ENCODE measurements at regions not wholly inside any gene's neighbourhood (a gene's known extent, or its start where the extent isn't known, plus 50 kb on each side); places are given as distances from the start of the nearest gene placed in this dataset.
"Not testable (repeated sequence)": the region's sequence is repeated elsewhere in the genome, so short reads cannot be mapped to it uniquely, and the experiment has no call there.

DNA sequence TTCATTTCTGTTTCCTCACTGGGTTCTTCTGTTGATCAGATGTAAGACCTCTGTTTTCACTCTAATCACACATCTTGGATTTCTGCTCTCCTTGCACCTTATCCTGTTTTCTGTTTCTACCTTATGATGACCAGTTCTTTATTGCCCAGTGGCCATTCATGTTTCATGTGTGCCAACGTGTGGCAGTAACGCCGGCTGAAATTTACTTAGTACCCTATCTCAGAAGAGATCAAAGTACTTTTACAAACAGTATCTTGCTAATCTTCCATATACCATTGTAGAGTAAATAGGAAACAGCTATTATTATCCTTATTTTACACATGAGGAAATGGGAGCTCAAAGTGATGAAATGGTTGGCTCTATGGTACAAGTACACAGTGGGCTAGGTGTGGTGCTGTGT, 74.0 kb downstream of the GATA3 start:
- no peak for DNase-seq

DNA sequence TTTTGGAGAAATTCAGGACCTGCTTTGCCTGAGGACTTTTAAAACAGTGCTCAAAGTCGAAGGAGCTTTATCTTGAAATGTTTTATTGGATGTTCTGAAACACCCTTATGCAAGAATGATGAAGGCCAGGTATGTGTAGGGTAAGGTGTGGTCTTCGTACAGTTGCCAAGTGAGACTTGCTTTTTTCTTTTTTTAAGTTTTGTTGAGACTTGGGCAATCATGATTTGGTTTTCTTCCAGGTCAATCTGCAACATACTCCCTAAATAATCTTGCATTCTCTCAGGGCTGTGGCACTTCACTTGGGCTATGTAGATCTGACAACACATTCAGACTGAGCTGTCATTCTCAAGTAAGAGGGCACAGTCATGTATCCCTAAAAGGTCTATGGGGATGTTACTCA, 75.0 kb downstream of the GATA3 start:
- no peak for DNase-seq

DNA sequence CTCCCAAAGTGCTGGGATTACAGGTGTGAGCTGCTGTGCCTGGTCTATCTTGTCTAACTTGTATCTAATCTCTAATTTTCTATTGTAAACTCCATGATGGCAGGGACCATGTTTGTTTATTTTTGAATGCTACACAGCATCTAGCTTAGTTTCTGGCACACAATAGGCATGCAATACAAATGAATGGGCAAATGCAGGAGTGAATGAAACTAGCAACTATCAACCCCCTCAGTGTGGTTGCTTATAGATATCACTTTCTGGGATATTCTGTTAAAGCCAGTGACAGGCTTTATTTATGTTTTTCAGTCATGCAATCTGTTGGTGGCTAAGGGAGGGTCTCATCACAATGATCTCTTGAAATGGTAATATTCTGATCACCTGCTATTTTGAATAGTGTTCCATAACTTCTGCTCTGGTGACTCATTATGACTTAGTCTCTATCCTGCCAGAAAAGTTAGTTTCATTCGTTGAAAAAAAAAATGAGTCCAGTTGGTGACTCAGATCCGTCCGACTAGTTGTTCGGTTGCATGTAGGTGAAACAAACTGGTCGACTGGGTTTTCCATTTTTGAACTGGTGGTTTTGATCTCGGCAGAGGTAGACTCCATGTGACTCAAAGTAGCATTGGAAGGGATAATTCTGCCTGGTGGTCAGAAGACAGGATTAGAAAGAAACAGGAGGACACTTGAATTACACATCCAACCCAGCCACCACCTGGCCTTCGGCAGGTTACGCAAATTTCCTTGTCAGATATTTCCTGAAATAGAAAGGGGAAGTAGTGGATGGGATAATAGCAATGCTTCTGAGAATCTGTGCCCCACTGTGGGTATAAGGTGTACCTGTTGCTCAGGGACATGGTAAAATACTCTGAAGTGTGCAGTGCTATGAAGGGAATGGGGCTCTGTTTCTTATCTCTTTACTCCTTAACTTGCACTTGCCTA, 76.8 kb downstream of the GATA3 start:
- DNase-seq, result peak; percentile 32 to 54

DNA sequence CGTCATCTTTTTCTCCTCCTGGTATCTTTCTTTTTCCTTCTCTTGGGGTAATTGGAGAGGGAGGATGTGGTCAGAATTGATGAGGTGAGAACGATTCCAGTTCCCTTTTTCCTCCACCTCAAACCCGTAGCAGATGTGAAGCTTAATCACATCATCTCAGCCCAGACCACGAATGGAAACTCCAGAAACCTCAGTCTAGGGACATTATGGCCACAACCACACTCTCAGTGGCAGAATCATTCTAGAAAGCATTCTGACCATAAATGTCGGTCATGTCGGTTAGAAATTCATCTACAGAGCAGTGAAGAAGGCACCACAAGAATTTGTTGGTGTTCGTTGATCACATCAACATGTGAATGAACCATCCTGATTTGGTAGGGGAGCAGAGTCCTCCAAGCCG, 78.7 kb downstream of the GATA3 start:
- peak; percentile 57 to 70 for DNase-seq

DNA sequence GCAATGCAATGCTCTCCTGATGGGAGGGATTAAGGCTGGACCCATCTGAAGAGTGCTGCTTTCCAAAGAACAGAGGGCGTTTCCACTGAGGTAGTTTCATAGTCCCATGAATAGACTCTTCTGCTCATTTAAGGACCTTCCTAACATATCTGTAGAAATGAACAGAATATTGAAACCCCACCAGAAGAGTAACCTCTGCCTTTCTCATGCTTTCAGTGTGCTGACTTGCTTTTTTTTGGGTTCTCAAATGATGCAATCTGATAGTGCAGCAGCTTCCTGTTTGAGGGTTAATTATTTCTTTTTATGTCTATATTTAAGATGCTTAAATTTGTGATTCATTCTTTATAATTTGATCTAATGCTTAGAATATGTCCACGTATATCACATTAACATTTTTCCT, 82.2 kb downstream of the GATA3 start:
- DNase-seq, result peak in 1 of 2 experiments; percentile 17

DNA sequence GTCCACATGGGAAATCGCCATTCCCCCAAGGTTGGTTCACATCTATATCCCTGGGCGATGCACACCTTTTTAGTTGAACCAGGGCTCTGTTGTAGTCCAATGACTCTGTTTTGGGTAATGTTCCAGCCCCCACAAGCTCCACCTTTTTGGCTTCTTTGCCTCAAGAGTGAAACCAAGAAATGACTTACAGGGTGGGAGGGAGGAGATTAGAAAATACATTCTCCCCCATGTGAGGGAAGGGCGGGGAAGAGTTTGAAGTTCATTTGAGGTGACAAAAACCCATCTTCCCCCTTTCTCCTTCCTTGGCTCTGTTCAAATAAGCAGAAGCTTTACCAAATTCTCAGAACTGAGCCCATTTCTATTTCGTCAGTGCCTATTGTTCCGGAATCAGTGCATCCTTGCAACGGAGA, 82.8 kb downstream of the GATA3 start:
- peak; percentile 44 to 65 for DNase-seq

DNA sequence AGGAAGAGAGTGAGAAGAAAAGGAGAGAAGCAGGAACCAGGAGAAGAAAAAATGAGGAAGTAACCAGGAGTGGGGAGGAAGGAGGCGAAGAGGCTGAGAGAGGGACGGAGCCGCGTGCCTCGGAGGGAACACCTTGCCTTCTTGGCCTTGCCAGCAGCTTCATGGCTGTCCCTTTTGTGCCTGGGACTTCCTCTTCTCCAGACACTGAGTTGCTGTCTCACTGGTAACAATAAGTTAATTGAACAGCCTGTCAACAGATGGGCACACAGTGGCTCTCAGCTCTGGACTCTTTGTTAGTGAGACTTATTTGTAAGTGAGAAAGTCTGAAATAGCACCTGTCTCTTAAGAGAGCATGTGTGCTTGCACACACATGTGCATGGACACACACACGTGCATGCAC, 83.2 kb downstream of the GATA3 start:
- DNase-seq, result peak; percentile 31 to 33

DNA sequence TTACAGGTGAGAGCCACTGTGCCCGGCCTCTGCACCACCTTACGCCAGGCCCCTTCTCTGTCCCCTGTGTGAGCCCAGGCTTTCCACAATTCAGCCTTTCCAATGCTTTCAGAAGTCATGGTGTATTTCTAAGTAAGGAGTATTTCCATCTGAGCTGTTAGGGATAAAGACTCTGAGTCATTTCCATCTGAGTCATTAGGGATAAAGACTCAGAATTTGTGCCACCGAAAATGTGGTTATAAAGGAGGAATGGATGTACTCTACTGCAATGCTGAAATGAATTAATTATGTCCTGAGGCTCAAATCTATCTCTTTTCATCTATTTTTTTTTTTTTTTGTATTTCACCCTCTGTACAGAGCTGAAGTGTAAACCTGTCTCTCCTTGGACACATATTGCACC, 84.0 kb downstream of the GATA3 start:
- peak in 1 of 2 experiments; percentile 16 for DNase-seq

DNA sequence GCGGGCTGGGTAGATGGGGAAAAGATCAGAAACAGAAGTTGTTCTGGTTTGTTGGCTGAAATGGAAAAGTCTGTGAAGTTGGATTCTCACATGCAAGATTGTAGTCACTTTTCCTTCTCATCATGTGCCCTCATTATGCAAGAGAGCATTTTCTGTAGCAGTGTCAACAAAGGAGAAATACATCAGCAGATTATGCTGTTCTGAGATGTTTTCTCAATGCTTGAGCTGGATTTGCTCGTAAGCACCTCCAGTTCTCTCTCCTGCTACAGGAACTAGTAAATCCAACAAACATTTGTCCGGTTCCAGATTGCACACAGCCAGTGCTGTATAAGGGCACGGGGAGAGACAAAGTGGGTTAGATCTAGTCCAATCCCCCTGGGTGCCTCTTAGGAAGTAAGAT, 90.0 kb downstream of the GATA3 start:
- no peak for DNase-seq

DNA sequence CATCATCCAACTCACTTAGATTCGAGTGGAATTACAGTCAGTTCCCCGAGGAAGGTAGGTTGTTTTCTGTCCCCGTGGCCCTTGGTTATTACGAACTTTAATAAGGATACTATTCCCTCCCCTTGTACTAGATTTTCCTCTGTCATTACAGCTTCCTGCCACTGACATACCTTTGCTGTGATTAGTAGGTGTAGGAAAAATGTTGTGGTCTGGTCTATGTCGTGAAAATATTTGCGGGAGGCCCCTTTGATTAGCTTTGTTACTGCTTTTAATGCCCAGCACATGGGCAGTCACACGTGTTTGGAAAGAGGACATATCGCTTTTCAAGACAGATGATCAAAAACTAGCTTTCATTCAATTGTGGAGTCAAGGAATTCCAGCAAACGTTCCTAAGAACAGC, 92.2 kb downstream of the GATA3 start:
- no peak for DNase-seq

DNA sequence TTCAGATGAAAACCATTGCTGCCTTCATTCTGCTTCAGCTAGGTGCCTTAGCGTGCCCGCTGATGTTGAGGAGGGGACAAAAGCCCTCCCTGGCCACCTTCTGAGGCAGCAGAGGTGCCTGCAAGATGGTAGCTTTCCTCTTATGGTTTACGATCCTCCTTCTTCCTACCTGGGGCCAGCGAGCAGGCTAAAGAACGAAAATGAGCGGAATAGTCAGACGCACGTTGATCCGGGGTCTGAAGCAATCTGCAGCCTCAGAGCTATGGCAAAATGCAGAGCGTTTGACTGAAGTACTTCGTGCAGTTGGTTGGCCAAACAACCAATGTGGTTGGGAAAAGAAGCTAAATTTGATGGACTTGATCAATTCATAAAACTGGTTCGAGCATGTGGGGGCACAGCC, 95.5 kb downstream of the GATA3 start:
- no peak for DNase-seq

DNA sequence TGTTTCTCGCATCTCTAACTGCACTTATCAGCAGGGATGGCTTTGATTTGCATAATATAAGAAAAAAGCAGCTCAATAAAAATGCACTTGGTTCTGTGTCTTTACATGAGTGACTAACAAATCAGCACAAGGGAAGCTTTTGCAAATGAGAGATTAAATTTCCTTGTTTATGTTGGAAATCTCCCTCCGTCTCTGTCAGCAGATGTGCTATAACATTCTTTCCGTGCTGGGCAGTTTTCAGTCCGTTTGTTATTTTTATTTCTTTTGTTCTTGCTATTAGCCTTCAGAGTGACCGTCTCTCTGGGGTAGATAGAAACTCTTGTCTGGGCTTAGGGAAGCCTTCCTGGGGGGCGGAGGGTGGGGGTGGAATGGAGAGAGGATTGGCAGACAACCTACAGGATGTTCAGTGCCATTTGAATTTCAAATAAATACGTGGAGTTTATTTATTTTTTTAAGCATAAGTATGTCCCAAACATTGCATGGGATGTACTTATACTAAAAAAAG, 96.0 kb downstream of the GATA3 start:
- DNase-seq, result no peak

DNA sequence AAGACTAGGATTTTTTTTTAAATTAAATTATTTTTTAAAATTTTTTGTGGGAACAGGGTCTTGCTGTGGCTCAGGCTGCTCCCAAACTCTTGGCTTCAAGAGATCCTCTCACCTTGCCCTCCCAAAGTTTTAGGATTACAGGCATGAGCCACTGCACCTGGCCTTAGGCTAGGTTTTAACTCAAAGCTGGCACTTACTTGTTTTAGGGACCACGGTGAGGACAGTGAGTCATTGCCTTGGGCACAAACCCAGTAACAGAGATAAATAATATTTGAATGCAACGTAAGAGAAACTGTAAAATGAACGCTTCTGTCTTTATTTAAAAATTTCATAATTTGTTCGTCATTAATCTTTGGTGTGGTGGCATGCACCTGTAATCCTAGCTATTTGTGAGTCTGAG, 96.6 kb downstream of the GATA3 start:
- no peak for DNase-seq

DNA sequence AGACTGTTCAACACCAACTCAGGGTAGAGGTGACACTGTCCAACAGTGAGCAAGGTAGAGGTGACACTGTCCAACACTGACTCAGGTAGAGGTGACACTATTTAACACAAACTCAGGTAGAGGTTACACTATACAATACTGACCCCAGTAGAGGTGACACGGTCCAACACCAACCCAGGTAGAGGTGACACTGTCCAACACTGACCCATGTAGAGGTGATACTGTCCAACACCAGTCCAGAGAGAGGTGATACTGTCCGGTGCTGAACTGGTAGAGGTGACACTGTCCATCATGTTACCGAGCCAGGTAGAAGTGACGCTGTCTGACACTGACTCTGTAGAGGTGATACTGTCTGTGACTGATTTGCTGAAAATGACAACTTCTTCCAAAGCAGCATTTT, 102.4 kb downstream of the GATA3 start:
- DNase-seq, result no peak

DNA sequence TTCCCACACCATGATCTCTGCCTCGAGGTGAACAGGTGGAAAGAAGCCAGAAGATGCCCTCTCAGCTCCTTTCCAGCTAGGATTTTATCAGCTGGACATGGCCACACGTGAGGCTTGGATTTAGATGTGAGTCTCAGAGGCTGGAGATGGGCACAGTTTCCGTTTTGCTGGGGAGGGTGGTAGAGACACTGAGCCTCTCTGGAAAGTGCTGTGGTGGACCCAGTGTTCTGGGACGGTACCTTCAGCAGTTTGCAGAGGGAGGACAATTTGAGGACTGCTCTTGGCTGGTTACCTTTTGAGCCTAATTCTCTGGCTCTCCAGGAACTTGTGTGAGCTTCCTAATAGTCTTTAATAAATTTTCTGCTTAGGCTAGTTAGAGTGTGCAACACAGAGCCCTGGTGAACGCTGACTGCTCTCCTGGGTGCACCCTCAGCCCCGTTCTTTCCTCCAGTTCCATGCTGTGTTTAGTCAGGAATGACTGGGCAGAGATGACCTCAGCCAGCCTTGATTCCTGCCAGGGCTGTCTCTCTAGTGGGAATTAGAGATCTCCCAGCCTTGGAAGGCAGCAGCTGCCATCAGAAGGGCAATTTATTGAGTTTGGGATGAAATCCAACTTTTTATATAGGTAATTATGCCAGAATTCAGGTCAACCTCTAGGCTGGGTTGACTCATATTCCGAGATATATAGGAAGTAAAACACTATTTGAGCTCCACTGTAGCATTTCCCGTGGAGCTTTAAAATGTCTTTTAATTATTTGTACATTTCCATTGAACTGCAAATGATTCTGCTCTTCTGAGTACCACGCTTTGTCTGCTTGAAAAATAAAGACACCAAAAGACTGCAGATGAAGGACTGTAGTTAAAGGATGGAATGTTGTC, 103.9 kb downstream of the GATA3 start:
- no peak for DNase-seq

DNA sequence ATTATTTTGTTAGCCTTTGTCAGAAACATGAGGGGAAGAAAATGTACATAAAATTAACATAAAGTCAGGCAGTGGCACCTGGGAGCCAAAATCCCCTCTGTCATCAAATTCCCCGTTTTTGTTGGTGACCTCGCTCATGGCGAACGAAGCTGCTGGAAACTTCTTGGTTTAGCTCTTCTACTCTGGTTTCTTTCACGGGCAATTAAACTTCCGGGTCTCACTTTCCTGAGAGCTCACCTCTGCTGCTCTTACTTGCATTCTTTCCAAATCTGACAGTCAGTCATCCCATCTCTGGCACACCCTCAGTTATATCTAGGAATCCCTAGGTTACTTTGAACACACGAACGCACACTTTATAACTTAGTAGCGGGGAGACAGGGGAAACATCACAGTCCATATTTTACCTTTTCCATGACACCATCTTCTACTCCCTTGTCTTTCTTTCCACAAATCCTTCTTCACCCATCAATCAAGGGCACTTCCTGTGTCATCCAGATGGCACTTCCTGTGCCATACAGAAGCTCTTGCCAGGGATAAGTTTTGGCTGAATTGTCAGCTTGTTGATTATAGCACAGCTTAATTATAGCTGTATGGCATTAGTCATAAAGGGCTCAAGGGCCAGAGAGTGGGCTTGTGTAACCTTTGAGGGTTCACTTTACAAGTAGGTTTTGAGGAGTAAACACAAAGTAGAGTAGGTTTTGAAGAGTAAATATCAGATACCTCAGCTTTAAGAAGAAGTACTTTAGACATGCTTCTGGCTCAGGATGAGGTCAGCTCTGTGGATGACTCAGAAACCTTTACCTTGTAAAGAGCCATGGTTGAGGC, 105.1 kb downstream of the GATA3 start:
- no peak for DNase-seq

DNA sequence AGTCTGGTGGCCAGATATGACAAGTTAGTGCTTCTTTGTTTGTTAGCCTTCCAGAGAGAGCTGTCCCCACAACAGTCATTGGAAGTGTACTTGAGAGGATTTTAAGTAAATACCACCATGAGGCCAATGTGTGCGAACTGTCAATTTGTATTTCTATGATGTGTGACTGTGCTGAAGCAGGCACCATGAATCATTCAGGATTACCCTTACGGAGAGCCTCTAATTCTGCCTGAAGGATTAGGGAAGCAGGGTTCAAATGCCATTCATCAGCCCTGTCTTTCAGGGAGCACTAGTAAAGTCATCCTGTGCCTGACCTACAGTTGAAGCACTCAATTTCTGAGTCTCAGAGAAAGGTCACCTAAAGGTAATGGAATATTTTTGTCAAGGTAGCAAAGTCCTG, 109.3 kb downstream of the GATA3 start:
- no peak for DNase-seq

DNA sequence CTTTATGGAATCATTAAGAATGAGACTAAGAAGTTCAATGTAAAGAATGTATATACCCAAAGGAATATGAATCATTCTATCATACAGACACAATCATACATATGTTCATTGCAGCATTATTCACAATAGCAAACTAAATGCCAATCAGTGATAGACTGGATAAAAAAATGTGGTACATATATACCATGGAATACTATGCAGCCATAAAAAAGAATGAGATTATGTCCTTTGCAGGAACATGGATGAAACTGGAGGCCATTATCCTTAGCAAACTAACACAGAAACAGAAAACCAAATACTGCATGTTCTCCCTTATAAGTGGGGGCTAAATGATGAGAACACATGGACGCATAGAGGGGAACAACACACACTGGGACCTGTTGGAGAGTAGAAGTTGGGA, 110.2 kb downstream of the GATA3 start:
- not testable (repeated sequence) for DNase-seq

DNA sequence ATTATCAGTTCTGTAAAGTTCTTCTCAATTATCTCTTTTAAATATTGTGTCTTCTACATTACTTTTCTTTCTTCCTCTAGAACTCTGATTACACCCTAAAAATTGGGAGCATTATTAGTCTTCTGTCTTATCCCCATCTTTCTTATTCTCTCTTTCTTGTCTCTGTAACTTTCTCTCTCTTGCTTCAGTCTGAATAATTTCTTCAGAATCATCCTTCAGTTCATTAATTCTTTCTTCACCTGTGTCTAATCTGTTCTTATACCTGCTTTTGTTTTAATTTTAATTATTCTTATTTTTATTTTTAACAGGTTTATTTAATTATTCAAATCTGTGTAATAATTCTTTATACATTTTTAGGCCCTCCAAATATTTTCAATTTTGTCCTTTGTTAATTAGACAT, 114.3 kb downstream of the GATA3 start:
- no peak for DNase-seq

DNA sequence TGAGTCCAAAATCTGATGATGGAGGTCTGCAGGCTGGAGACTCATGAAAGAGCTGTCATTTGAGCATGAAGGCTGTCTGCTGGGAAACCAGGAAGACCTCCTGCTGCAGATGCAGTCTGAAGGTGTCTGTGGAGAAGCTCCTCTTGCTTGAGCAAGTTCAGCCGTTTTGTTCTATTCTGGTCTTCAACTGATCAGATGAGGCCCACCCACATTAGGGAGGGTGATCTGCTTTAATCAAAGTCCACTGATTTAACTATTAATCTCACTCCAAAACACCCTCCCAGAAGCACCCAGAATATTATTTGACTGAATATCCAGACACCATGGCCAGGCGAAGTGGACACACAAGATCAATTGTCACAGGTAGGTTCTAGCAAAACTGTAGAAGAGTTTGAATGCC, 116.5 kb downstream of the GATA3 start:
- no peak for DNase-seq

DNA sequence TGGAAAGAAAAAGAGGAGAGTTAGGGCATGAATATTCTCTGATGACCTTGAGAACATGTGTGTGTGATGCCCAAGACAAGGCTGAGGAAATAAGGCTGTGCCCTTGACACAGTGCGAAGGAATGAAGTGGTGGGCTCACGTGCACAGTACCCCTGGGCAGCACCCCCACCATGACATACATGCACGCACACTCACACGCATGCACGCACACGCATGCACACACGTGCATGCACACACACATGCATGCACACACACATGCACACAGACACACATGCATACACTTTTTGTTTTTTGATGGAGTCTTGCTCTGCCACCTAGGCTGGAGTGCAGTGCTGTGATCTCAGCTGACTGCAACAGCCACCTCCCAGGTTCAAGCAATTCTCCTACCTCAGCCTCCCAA, 118.1 kb downstream of the GATA3 start:
- DNase-seq, result no peak

DNA sequence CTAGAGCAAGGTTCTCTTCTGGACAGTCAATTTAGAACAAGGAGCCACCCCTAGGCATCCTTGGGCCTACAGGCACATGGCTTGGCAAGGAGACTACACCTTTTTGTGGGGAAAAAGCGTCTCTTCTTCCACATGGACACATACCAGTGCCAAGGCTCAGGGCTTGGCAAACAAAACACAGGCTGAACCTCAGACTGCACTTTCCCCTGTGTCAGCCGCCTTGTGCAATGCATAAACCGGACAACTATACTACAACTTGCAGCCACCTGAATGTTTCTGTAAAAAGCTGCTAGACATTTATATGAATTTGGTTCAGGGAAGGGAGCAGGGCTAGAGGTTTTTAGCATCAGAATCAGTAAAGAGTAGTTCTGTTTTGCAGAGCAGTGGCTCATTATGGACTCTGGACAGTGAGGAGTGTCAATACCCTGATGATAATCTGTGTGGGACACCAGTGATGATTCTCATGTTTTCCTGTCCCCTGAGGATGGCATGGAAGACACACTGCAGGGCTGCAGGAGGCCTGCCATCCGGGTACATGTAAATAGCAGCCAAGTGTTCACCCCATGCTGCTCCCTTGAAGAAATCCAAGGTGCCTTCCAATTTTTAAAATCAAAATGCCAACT, 118.9 kb downstream of the GATA3 start:
- DNase-seq, result no peak
